Fibroblast of the aortic adventitia (primary cell): ENCODE measurements at regions not wholly inside any gene's neighbourhood (a gene's known extent, or its start where the extent isn't known, plus 50 kb on each side); places are given as distances from the start of the nearest gene placed in this dataset.

Experiments used
- DNase-seq: peaks from one replicate; pipeline ENCODE4 v3.0.0-alpha.2; 2010; ENCODE audit warnings: low read depth
- H3K4me3 ChIP-seq: 2 replicates; pipeline ENCODE4 v1.5.1; 2011; ENCODE audit warnings: low read depth, mild to moderate bottlenecking, control low read depth, low read length, moderate library complexity
- CTCF ChIP-seq: IDR thresholded peaks from 2 replicates; pipeline ENCODE4 v1.5.1; 2011; ENCODE audit warnings: mild to moderate bottlenecking, low read length, control low read depth, inconsistent platforms; ENCODE audit not compliant: insufficient read depth

- no peak for DNase-seq
- no peak for TF ChIP-seq CTCF
Observed at GRCh38 chr15:50830477-50831354, 65.2 kb upstream of the SPPL2A start.

GRCh38 chr15:50828610-50829206 lies 63.2 kb upstream of the SPPL2A start:
- DNase-seq: peak; percentile 88
- no peak for TF ChIP-seq CTCF
- H3K4me3 ChIP-seq: no peak overlapping the region

More at GRCh38 chr15:50830477-50831354, 65.2 kb upstream of the SPPL2A start:
- no peak overlapping the region for H3K4me3 ChIP-seq

- no peak for DNase-seq
- no peak for TF ChIP-seq CTCF
- H3K4me3 ChIP-seq: no peak overlapping the region
Observed at GRCh38 chr15:50825946-50826345, 60.4 kb upstream of the SPPL2A start.

- peak; percentile 3 for DNase-seq
Observed at GRCh38 chr15:50824514-50824913, 59.0 kb upstream of the SPPL2A start.

GRCh38 chr15:50823281-50823680 lies 57.8 kb upstream of the SPPL2A start:
- no peak overlapping the region for H3K4me3 ChIP-seq
- DNase-seq: no peak
- no peak for TF ChIP-seq CTCF

More at GRCh38 chr15:50824514-50824913, 59.0 kb upstream of the SPPL2A start:
- TF ChIP-seq CTCF: no peak
- H3K4me3 ChIP-seq: no peak overlapping the region

- DNase-seq: no peak
- TF ChIP-seq CTCF: no peak
- no peak overlapping the region for H3K4me3 ChIP-seq
Observed at GRCh38 chr15:50821476-50821875, 56.0 kb upstream of the SPPL2A start.
